ENCODE measurements at regions not wholly inside any gene's neighbourhood (a gene's known extent, or its start where the extent isn't known, plus 50 kb on each side); places are given as distances from the start of the nearest gene placed in this dataset.

DNA sequence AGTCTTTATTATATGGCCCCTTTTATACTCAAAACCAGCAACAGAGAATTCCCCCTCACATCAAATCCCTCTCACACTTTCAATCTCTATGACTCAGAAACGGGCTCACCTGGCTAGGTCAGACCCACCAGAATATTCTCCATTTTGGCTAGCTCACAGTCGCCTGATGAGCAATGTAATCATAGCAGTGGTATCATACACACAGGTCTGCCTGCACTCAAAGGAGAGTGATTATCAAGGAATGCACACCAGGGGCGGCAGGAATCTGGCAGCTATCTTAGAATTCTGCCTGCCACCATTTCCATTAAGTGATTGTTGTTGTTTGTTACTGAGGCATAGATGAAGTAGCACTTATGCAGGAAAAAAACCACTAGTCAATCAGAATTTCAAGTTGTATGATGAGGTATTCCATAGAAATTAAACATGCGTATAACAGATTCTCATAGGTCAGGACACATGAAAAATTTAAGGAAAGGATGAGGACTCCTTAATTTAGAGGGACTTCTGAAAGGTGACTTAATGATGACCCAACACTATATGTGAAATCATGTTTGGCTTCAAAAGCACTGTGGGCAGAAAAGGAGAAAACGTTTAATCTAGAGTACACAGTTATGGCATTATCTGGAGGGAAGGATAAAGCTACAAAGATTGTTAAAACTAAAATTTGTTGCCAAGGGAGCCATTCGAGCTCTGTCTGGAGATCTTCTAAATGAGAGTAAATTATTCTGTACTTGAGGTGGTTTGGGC lies 185.8 kb upstream of the DDI1 start:
- TF ChIP-seq EP300 (IDR thresholded peaks at IDR 0.05) (no peak), POLR2A (IDR thresholded peaks at IDR 0.05) (no peak), POLR2AphosphoS5 (IDR thresholded peaks at IDR 0.05) (no peak)
- TF ChIP-seq, protein P1, sequence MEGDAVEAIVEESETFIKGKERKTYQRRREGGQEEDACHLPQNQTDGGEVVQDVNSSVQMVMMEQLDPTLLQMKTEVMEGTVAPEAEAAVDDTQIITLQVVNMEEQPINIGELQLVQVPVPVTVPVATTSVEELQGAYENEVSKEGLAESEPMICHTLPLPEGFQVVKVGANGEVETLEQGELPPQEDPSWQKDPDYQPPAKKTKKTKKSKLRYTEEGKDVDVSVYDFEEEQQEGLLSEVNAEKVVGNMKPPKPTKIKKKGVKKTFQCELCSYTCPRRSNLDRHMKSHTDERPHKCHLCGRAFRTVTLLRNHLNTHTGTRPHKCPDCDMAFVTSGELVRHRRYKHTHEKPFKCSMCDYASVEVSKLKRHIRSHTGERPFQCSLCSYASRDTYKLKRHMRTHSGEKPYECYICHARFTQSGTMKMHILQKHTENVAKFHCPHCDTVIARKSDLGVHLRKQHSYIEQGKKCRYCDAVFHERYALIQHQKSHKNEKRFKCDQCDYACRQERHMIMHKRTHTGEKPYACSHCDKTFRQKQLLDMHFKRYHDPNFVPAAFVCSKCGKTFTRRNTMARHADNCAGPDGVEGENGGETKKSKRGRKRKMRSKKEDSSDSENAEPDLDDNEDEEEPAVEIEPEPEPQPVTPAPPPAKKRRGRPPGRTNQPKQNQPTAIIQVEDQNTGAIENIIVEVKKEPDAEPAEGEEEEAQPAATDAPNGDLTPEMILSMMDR (IDR thresholded peaks at IDR 0.05): no peak
